WTC11 (cell line): ENCODE measurements at regions not wholly inside any gene's neighbourhood (a gene's known extent, or its start where the extent isn't known, plus 50 kb on each side); places are given as distances from the start of the nearest gene placed in this dataset.

ENCODE experiments used
- ATF2 ChIP-seq: sonication (generic); formaldehyde crosslinking; IDR thresholded peaks from 2 replicates; pipeline ENCODE4 v1.8.1; 2022; ENCODE audit warnings: low read depth, missing genetic modification reagents, borderline replicate concordance
- CTCF ChIP-seq: fragments of 200-600 bp; IDR thresholded peaks from 2 replicates; pipeline ENCODE4 v1.8.0; 2022; ENCODE audit warnings: antibody characterized with exemption
- ETV6 ChIP-seq: sonication (generic); formaldehyde crosslinking; IDR thresholded peaks from 2 replicates; pipeline ENCODE4 v1.8.1; 2022; ENCODE audit warnings: mild to moderate bottlenecking, missing genetic modification reagents
- NFYB ChIP-seq: sonication (generic); formaldehyde crosslinking; conservative IDR thresholded peaks from 2 replicates; pipeline ENCODE4 v1.8.0; 2022; ENCODE audit warnings: low read depth, missing genetic modification reagents
- ZNF121 ChIP-seq: sonication (generic); formaldehyde crosslinking; IDR thresholded peaks from 2 replicates; pipeline ENCODE4 v1.8.0; 2023; ENCODE audit warnings: missing genetic modification reagents
- TF ChIP-seq, protein P1 (sequence below): sonication (generic); formaldehyde crosslinking; IDR thresholded peaks from 2 replicates; pipeline ENCODE4 v1.8.0; 2022; ENCODE audit warnings: mild to moderate bottlenecking, missing genetic modification reagents

DNA sequence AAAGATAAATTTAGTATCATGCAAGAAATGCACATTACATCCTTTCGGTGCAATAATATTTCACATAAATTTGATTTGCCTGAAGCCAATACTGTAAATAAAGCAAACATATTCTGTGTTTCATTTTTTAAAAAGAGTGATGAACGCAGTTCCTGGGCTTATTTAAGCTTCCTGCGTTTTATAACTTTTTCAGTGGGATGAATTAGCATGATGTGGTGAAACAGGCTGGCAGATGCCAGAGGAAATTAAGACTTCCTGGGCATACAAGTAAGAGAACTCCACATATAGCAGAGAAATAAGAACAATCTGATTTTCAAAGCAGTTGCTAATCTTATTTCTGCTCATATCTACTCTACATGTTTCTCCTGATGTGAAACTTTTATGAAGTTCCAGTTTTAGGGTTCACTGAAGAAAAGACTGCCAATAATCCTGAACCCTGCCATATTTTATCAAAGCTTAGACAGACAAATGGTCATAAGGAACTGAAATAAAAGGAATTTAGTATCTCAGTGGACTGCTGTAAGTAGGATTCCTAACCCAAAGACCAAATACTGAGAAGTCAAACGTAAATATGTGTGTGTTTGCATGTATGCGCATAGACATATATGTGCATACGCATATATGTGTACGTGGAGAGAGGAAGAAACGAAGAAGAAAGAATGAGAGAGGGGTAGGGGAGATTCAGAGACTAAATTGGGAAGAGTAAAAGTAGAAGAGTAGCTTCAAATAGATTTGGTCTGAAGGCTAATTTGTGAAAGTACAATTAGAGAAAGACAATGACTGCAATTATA is 628.6 kb upstream of the CCDC54 start:
- no peak for TF ChIP-seq ETV6 (CRISPR knock-in tag)
- no peak for TF ChIP-seq CTCF
- TF ChIP-seq ZNF121 (CRISPR knock-in tag) = no peak
- TF ChIP-seq NFYB = no peak
- TF ChIP-seq, protein P1, sequence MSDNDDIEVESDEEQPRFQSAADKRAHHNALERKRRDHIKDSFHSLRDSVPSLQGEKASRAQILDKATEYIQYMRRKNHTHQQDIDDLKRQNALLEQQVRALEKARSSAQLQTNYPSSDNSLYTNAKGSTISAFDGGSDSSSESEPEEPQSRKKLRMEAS (CRISPR knock-in tag) = no peak
- TF ChIP-seq ATF2 = no peak
